H9 (cell line): ENCODE measurements at regions not wholly inside any gene's neighbourhood (a gene's known extent, or its start where the extent isn't known, plus 50 kb on each side); places are given as distances from the start of the nearest gene placed in this dataset.
"Not testable (repeated sequence)": the region's sequence is repeated elsewhere in the genome, so short reads cannot be mapped to it uniquely, and the experiment has no call there.

Experiments used
- DNase-seq: peaks from one replicate; pipeline ENCODE4 v3.0.0-alpha.2; 2017
- H2AFZ ChIP-seq: one replicate; pipeline ENCODE4 v1.6.1; 2013; ENCODE audit warnings: mild to moderate bottlenecking, low read length, control low read depth, moderate library complexity
- H2AK5ac ChIP-seq: 2 replicates; pipeline ENCODE4 v1.6.1; 2013; ENCODE audit warnings: low read length, control low read depth, mixed read lengths; ENCODE audit not compliant: insufficient read length
- H2BK120ac ChIP-seq: one replicate; pipeline ENCODE4 v1.6.1; 2013; ENCODE audit warnings: low read depth, mild to moderate bottlenecking, low read length, control low read depth, inconsistent platforms; ENCODE audit not compliant: poor library complexity, severe bottlenecking
- H2BK12ac ChIP-seq: 2 replicates; pipeline ENCODE4 v1.6.1; 2013; ENCODE audit warnings: low read length, control low read depth, mixed read lengths, low read depth; ENCODE audit not compliant: insufficient read length
- H2BK15ac ChIP-seq: 2 replicates; pipeline ENCODE4 v1.6.1; 2013; ENCODE audit warnings: low read depth, low read length, control low read depth
- H2BK20ac ChIP-seq: one replicate; pipeline ENCODE4 v1.6.1; 2013; ENCODE audit warnings: low read depth, mild to moderate bottlenecking, low read length, control low read depth, inconsistent platforms; ENCODE audit not compliant: poor library complexity, severe bottlenecking
- H2BK5ac ChIP-seq: 2 replicates; pipeline ENCODE4 v1.6.1; 2013; ENCODE audit warnings: low read length, control low read depth, mixed read lengths; ENCODE audit not compliant: insufficient read length
- H3K14ac ChIP-seq: 2 replicates; pipeline ENCODE4 v1.6.1; 2013; ENCODE audit warnings: low read length, control low read depth; ENCODE audit not compliant: insufficient read depth
- H3K18ac ChIP-seq: 2 replicates; pipeline ENCODE4 v1.6.1; 2013; ENCODE audit warnings: low read depth, mild to moderate bottlenecking, mixed read lengths, low read length, control low read depth; ENCODE audit not compliant: insufficient read length
- H3K23ac ChIP-seq: 2 replicates; pipeline ENCODE4 v1.6.1; 2013; ENCODE audit warnings: low read length, control low read depth, mixed read lengths, low read depth; ENCODE audit not compliant: insufficient read length
- H3K23me2 ChIP-seq: 2 replicates; pipeline ENCODE4 v1.6.1; 2013; ENCODE audit warnings: low read depth, mild to moderate bottlenecking, mixed read lengths, low read length, control low read depth; ENCODE audit not compliant: insufficient read length, poor library complexity, severe bottlenecking
- H3K27ac ChIP-seq: 2 replicates; pipeline ENCODE4 v1.5.1; 2013; ENCODE audit warnings: low read length, control low read depth, mixed read lengths, low read depth; ENCODE audit not compliant: insufficient read length
- H3K27me3 ChIP-seq: 2 replicates; pipeline ENCODE4 v1.6.1; 2013; ENCODE audit warnings: low read length, control low read depth, inconsistent platforms; ENCODE audit not compliant: insufficient read depth
- H3K4ac ChIP-seq: 2 replicates; pipeline ENCODE4 v1.6.1; 2013; ENCODE audit warnings: low read depth, mild to moderate bottlenecking, control low read depth, inconsistent platforms, low read length, moderate library complexity
- H3K4me1 ChIP-seq: 2 replicates; pipeline ENCODE4 v1.6.1; 2013; ENCODE audit warnings: low read length, control low read depth, inconsistent platforms; ENCODE audit not compliant: insufficient read depth
- H3K4me2 ChIP-seq: 2 replicates; pipeline ENCODE4 v1.6.1; 2013; ENCODE audit warnings: low read length, control low read depth, mixed read lengths; ENCODE audit not compliant: insufficient read length, insufficient read depth
- H3K56ac ChIP-seq: 2 replicates; pipeline ENCODE4 v1.6.1; 2013; ENCODE audit warnings: low read depth, mild to moderate bottlenecking, mixed read lengths, low read length, control low read depth; ENCODE audit not compliant: insufficient read length
- H3K79me1 ChIP-seq: 2 replicates; pipeline ENCODE4 v1.6.1; 2013; ENCODE audit warnings: low read depth, mild to moderate bottlenecking, moderate library complexity, low read length, control low read depth, inconsistent platforms; ENCODE audit not compliant: insufficient read depth, poor library complexity, severe bottlenecking
- H3K79me2 ChIP-seq: 2 replicates; pipeline ENCODE4 v1.6.1; 2013; ENCODE audit warnings: low read length, control low read depth, inconsistent platforms; ENCODE audit not compliant: insufficient read depth
- H3K9ac ChIP-seq: 2 replicates; pipeline ENCODE4 v1.6.1; 2013; ENCODE audit warnings: low read length, control low read depth, mixed read lengths; ENCODE audit not compliant: insufficient read length; ENCODE audit errors: extremely low read depth
- H3K9me3 ChIP-seq: one replicate; pipeline ENCODE4 v1.6.1; 2013; ENCODE audit warnings: low read depth, low read length, inconsistent platforms; ENCODE audit not compliant: control insufficient read depth
- H3T11ph ChIP-seq: one replicate; pipeline ENCODE4 v1.6.1; 2013; ENCODE audit warnings: mild to moderate bottlenecking, low read length, control low read depth, inconsistent platforms
- H4K20me1 ChIP-seq: one replicate; pipeline ENCODE4 v1.6.1; 2013; ENCODE audit not compliant: control insufficient read depth, insufficient read length, insufficient read depth
- H4K5ac ChIP-seq: 2 replicates; pipeline ENCODE4 v1.6.1; 2013; ENCODE audit warnings: low read depth, mild to moderate bottlenecking, mixed read lengths, low read length, control low read depth; ENCODE audit not compliant: insufficient read length
- H4K8ac ChIP-seq: replicated peaks from 2 replicates; pipeline ENCODE4 v1.6.1; 2013; ENCODE audit warnings: low read length, control low read depth, mixed read lengths, low read depth; ENCODE audit not compliant: insufficient read length
- H4K91ac ChIP-seq: 2 replicates; pipeline ENCODE4 v1.6.1; 2013; ENCODE audit warnings: low read depth, mild to moderate bottlenecking, moderate library complexity, mixed read lengths, low read length, control low read depth; ENCODE audit not compliant: insufficient read length
- H3K27ac Mint-ChIP-seq, 3 experiments: 2 replicates in 2 of 3; 3 replicates in 1 of 3; pipeline ENCODE4 v1.8.0; 2020 to 2021; ENCODE audit warnings: mixed read lengths in 3 of 3, mild to moderate bottlenecking in 1 of 3, moderate library complexity in 1 of 3
- H3K27me3 Mint-ChIP-seq: 2 replicates; pipeline ENCODE4 v1.8.0; 2021; ENCODE audit warnings: low read depth, mild to moderate bottlenecking, moderate library complexity, mixed read lengths
- H3K36me3 Mint-ChIP-seq, 3 experiments: 2 replicates in 2 of 3; 3 replicates in 1 of 3; pipeline ENCODE4 v1.8.0; 2020 to 2021; ENCODE audit warnings: low read depth in 3 of 3, mixed read lengths in 3 of 3; ENCODE audit not compliant: insufficient read depth in 1 of 3
- H3K4me1 Mint-ChIP-seq, 2 experiments: 2 replicates each; pipeline ENCODE4 v1.8.0; 2020; ENCODE audit warnings: mixed read lengths in 2 of 2
- H3K4me3 Mint-ChIP-seq, 2 experiments: 2 replicates in 1 of 2; 3 replicates in 1 of 2; pipeline ENCODE4 v1.8.0; 2020 to 2021; ENCODE audit warnings: mild to moderate bottlenecking in 2 of 2, mixed read lengths in 2 of 2, moderate library complexity in 1 of 2
- H3K9me3 Mint-ChIP-seq, 2 experiments: 2 replicates in 1 of 2; 3 replicates in 1 of 2; pipeline ENCODE4 v1.8.0; 2020; ENCODE audit warnings: mild to moderate bottlenecking in 2 of 2, mixed read lengths in 2 of 2, moderate library complexity in 1 of 2
- WGBS: extraction: QIAGEN DNeasy Blood & Tissue Kit; methylation state at CpG from one replicate; pipeline ENCODE4 v1.1.7; 2013; ENCODE audit warnings: missing lambda C conversion rate, low lambda C conversion rate, mixed read lengths; ENCODE audit not compliant: insufficient read length; ENCODE audit errors: extremely low coverage; 5-methylcytosine and 5-hydroxymethylcytosine counted together

- H4K5ac ChIP-seq, H4K8ac ChIP-seq, H3K23me2 ChIP-seq, H2BK15ac ChIP-seq, H3K79me1 ChIP-seq, H2BK120ac ChIP-seq, H2AK5ac ChIP-seq, H3K4me1 Mint-ChIP-seq, H3K27ac ChIP-seq, H2BK20ac ChIP-seq, H3K18ac ChIP-seq, H3K79me2 ChIP-seq, H4K91ac ChIP-seq, H4K20me1 ChIP-seq, H3K14ac ChIP-seq, H3T11ph ChIP-seq, H3K4me2 ChIP-seq, H3K4ac ChIP-seq, H2AFZ ChIP-seq, H3K27me3 ChIP-seq, H3K4me1 ChIP-seq, H3K4me3 Mint-ChIP-seq, H3K36me3 Mint-ChIP-seq, H3K23ac ChIP-seq, H3K27ac Mint-ChIP-seq, H3K9me3 Mint-ChIP-seq, DNase-seq, H3K9me3 ChIP-seq, H3K9ac ChIP-seq, H2BK5ac ChIP-seq, H3K27me3 Mint-ChIP-seq, H3K56ac ChIP-seq, H2BK12ac ChIP-seq: not testable (repeated sequence)
- WGBS = no CpG with 5 or more reads among the region's 16 CpGs
Measured at GRCh38 chr16:33816328-33816944, 357.0 kb downstream of the TP53TG3F start.

GRCh38 chr16:33824736-33825135, 365.3 kb downstream of the TP53TG3F start:
- H3K9ac ChIP-seq, H4K5ac ChIP-seq, H2BK120ac ChIP-seq, H4K20me1 ChIP-seq, H2AFZ ChIP-seq, H3K4me1 ChIP-seq, DNase-seq, H2BK20ac ChIP-seq, H2AK5ac ChIP-seq, H3K4me2 ChIP-seq, H3K4me3 Mint-ChIP-seq, H4K8ac ChIP-seq, H2BK12ac ChIP-seq, H3K23me2 ChIP-seq, H3K4me1 Mint-ChIP-seq, H3K27me3 ChIP-seq, H3K79me1 ChIP-seq, H3K4ac ChIP-seq, H4K91ac ChIP-seq, H3K27ac ChIP-seq, H3K27me3 Mint-ChIP-seq, H3K23ac ChIP-seq, H2BK15ac ChIP-seq, H3K9me3 ChIP-seq, H3T11ph ChIP-seq, H3K9me3 Mint-ChIP-seq, H3K27ac Mint-ChIP-seq, H3K79me2 ChIP-seq, H3K14ac ChIP-seq, H3K18ac ChIP-seq, H3K56ac ChIP-seq, H2BK5ac ChIP-seq, H3K36me3 Mint-ChIP-seq: not testable (repeated sequence)
- no CpG with 5 or more reads among the region's 25 CpGs for WGBS
